GM23338 (cell line): ENCODE measurements at regions not wholly inside any gene's neighbourhood (a gene's known extent, or its start where the extent isn't known, plus 50 kb on each side); places are given as distances from the start of the nearest gene placed in this dataset.

Experiments
- ATAC-seq: fragments of 200-7000 bp; cut with Tn5 transposase; 3 replicates; pipeline ENCODE4 v1.9.1; 2020
- DNase-seq: peaks from one replicate; pipeline ENCODE4 v3.0.0-alpha.2; 2015; ENCODE audit warnings: low spot score
- H2AFZ ChIP-seq: fragments of 200-600 bp; sonication (generic); 2 replicates; pipeline ENCODE4 v1.8.0; 2016; ENCODE audit warnings: antibody characterized with exemption, mild to moderate bottlenecking, moderate library complexity
- H3F3A ChIP-seq: fragments of 200-600 bp; sonication (generic); replicated peaks from 2 replicates; pipeline ENCODE4 v1.8.0; 2017; ENCODE audit warnings: antibody characterized with exemption, mixed run types, low read depth
- H3K27ac ChIP-seq: fragments of 200-600 bp; sonication (generic); 2 replicates; pipeline ENCODE4 v1.6.1; 2016; ENCODE audit warnings: low read depth
- H3K27me3 ChIP-seq: fragments of 200-600 bp; sonication (generic); 2 replicates; pipeline ENCODE4 v1.8.0; 2016; ENCODE audit warnings: mild to moderate bottlenecking, mixed run types, moderate library complexity; ENCODE audit not compliant: insufficient read depth
- H3K36me3 ChIP-seq: fragments of 200-600 bp; sonication (generic); 2 replicates; pipeline ENCODE4 v1.8.0; 2016; ENCODE audit warnings: mild to moderate bottlenecking; ENCODE audit not compliant: insufficient read depth
- H3K4me1 ChIP-seq: fragments of 200-600 bp; sonication (generic); 2 replicates; pipeline ENCODE4 v1.8.0; 2016; ENCODE audit warnings: mild to moderate bottlenecking, moderate library complexity; ENCODE audit not compliant: insufficient read depth
- H3K4me2 ChIP-seq: fragments of 200-600 bp; sonication (generic); 2 replicates; pipeline ENCODE4 v1.7.1; 2017; ENCODE audit warnings: mixed run types
- H3K4me3 ChIP-seq: fragments of 200-600 bp; sonication (generic); 2 replicates; pipeline ENCODE4 v1.6.1; 2016; ENCODE audit warnings: mixed run types
- H3K79me2 ChIP-seq: fragments of 200-600 bp; sonication (generic); replicated peaks from 2 replicates; pipeline ENCODE4 v1.8.0; 2017; ENCODE audit warnings: mild to moderate bottlenecking; ENCODE audit not compliant: insufficient read depth
- H3K9me2 ChIP-seq: fragments of 200-600 bp; sonication (generic); 2 replicates; pipeline ENCODE4 v1.8.0; 2017; ENCODE audit not compliant: insufficient read depth
- H4K20me1 ChIP-seq: fragments of 200-600 bp; sonication (generic); replicated peaks from 2 replicates; pipeline ENCODE4 v1.8.0; 2017; ENCODE audit warnings: mild to moderate bottlenecking; ENCODE audit not compliant: insufficient read depth
- H3K27ac Mint-ChIP-seq: 2 replicates; pipeline ENCODE4 v1.8.0; 2020; ENCODE audit warnings: inconsistent platforms, mild to moderate bottlenecking, moderate library complexity, mixed read lengths
- H3K27me3 Mint-ChIP-seq: 3 replicates; pipeline ENCODE4 v1.8.0; 2022; ENCODE audit warnings: low read depth, mild to moderate bottlenecking, moderate library complexity, mixed read lengths, inconsistent platforms; ENCODE audit not compliant: insufficient read depth, poor library complexity
- H3K36me3 Mint-ChIP-seq: 3 replicates; pipeline ENCODE4 v1.8.0; 2021; ENCODE audit warnings: low read depth, mild to moderate bottlenecking, inconsistent platforms, moderate library complexity, mixed read lengths
- H3K4me1 Mint-ChIP-seq: 3 replicates; pipeline ENCODE4 v1.8.0; 2020; ENCODE audit warnings: mild to moderate bottlenecking, inconsistent platforms, mixed read lengths
- H3K4me3 Mint-ChIP-seq: 3 replicates; pipeline ENCODE4 v1.8.0; 2021; ENCODE audit warnings: moderate library complexity, mild to moderate bottlenecking, inconsistent platforms, mixed read lengths
- H3K9me3 Mint-ChIP-seq: 3 replicates; pipeline ENCODE4 v1.8.0; 2020; ENCODE audit warnings: moderate library complexity, mild to moderate bottlenecking, inconsistent platforms, mixed read lengths
- CREB1 ChIP-seq: fragments of 250-450 bp; sonication (Bioruptor Pico); IDR thresholded peaks from 2 replicates; pipeline ENCODE4 v1.5.0; 2020; ENCODE audit warnings: low read depth, mild to moderate bottlenecking, moderate library complexity
- CTCF ChIP-seq, 2 experiments: fragments of 200-600 bp in 1 of 2; sonication (generic) in 1 of 2; conservative IDR thresholded peaks; 2 replicates each; pipeline versions ENCODE4 v1.5.1 to v1.6.1; 2016 to 2017; ENCODE audit warnings: antibody characterized with exemption in 2 of 2, low read depth in 2 of 2, mild to moderate bottlenecking in 2 of 2, moderate library complexity in 1 of 2
- ETS1 ChIP-seq: IDR thresholded peaks from 2 replicates; pipeline ENCODE4 v1.6.1; 2016; ENCODE audit warnings: antibody characterized with exemption
- EZH2 ChIP-seq: fragments of 200-600 bp; sonication (generic); IDR thresholded peaks from one replicate; pipeline ENCODE4 v1.8.0; 2017; ENCODE audit warnings: antibody characterized with exemption, mild to moderate bottlenecking, low read depth; ENCODE audit not compliant: unreplicated experiment
- EZH2phosphoT487 ChIP-seq: fragments of 200-600 bp; sonication (generic); IDR thresholded peaks from one replicate; pipeline ENCODE4 v1.8.1; 2018; ENCODE audit warnings: antibody characterized with exemption; ENCODE audit not compliant: unreplicated experiment
- JUNB ChIP-seq: IDR thresholded peaks from one replicate; pipeline ENCODE4 v1.6.1; 2016; ENCODE audit warnings: antibody characterized with exemption; ENCODE audit not compliant: unreplicated experiment
- NANOG ChIP-seq: IDR thresholded peaks from 2 replicates; pipeline ENCODE4 v1.6.1; 2016; ENCODE audit warnings: antibody characterized with exemption, borderline replicate concordance
- POLR2AphosphoS5 ChIP-seq: IDR thresholded peaks from 2 replicates; pipeline ENCODE4 v1.6.1; 2016; ENCODE audit warnings: antibody characterized with exemption, low read depth
- REST ChIP-seq: IDR thresholded peaks from one replicate; pipeline ENCODE4 v1.6.1; 2018; ENCODE audit warnings: antibody characterized with exemption; ENCODE audit not compliant: unreplicated experiment
- STAT1 ChIP-seq: IDR thresholded peaks from one replicate; pipeline ENCODE4 v1.6.1; 2016; ENCODE audit warnings: antibody characterized with exemption; ENCODE audit not compliant: unreplicated experiment
- ZNF114 ChIP-seq: fragments of 250-450 bp; sonication (Bioruptor Pico); IDR thresholded peaks from 2 replicates; pipeline ENCODE4 v1.5.0; 2020; ENCODE audit warnings: mild to moderate bottlenecking, moderate library complexity
- ZNF331 ChIP-seq: fragments of 250-450 bp; sonication (Bioruptor Pico); IDR thresholded peaks from 2 replicates; pipeline ENCODE4 v1.5.0; 2020; ENCODE audit warnings: low read depth, mild to moderate bottlenecking, moderate library complexity
- ZNF462 ChIP-seq: fragments of 250-450 bp; sonication (Bioruptor Pico); IDR thresholded peaks from 2 replicates; pipeline ENCODE4 v1.5.0; 2020; ENCODE audit warnings: mild to moderate bottlenecking, moderate library complexity

GRCh38 chr12:130026608-130027176, 122.9 kb upstream of the TMEM132D start (continued):
- no peak for TF ChIP-seq JUNB
- no peak for TF ChIP-seq ZNF114 (CRISPR knock-in tag)

GRCh38 chr12:130027798-130028197, 124.0 kb upstream of the TMEM132D start:
- DNase-seq (no peak), ATAC-seq (no peak)
- no peaks in the 10 kb centered on the region for H4K20me1 ChIP-seq
- H3K27ac ChIP-seq, result no peak overlapping the region
- peaks cover 3% of the 10 kb centered on the region for H3K27me3 Mint-ChIP-seq
- H3F3A ChIP-seq, result no peaks in the 10 kb centered on the region
- no peak overlapping the region for H3K4me2 ChIP-seq
- H2AFZ ChIP-seq, result no peak overlapping the region
- peaks cover 58% of the 10 kb centered on the region for H3K36me3 Mint-ChIP-seq
- no peaks in the 10 kb centered on the region for H3K4me1 Mint-ChIP-seq
- no peaks in the 10 kb centered on the region for H3K36me3 ChIP-seq
- TF ChIP-seq CREB1 (CRISPR knock-in tag) (no peak), STAT1 (no peak), EZH2phosphoT487 (no peak), ZNF114 (CRISPR knock-in tag) (no peak), ETS1 (no peak), REST (no peak), ZNF462 (CRISPR knock-in tag) (no peak), POLR2AphosphoS5 (no peak), CTCF (conservative IDR thresholded peaks at IDR 0.05; ENCODE audit: low read depth in 2 of 2) (no peak), EZH2 (no peak), JUNB (no peak), ZNF331 (CRISPR knock-in tag) (no peak), NANOG (no peak)
- no peak overlapping the region for H3K4me3 Mint-ChIP-seq
- no peaks in the 10 kb centered on the region for H3K27me3 ChIP-seq
- no peaks in the 10 kb centered on the region for H3K79me2 ChIP-seq
- no peaks in the 10 kb centered on the region; the same call in 1 of the 2 replicates for H3K9me2 ChIP-seq
- no peaks in the 10 kb centered on the region for H3K4me1 ChIP-seq
- no peak overlapping the region for H3K4me3 ChIP-seq
- no peak overlapping the region for H3K27ac Mint-ChIP-seq
- H3K9me3 Mint-ChIP-seq, result peaks cover 100% of the 10 kb centered on the region
